ENCODE measurements at regions not wholly inside any gene's neighbourhood (a gene's known extent, or its start where the extent isn't known, plus 50 kb on each side); places are given as distances from the start of the nearest gene placed in this dataset.

DNA sequence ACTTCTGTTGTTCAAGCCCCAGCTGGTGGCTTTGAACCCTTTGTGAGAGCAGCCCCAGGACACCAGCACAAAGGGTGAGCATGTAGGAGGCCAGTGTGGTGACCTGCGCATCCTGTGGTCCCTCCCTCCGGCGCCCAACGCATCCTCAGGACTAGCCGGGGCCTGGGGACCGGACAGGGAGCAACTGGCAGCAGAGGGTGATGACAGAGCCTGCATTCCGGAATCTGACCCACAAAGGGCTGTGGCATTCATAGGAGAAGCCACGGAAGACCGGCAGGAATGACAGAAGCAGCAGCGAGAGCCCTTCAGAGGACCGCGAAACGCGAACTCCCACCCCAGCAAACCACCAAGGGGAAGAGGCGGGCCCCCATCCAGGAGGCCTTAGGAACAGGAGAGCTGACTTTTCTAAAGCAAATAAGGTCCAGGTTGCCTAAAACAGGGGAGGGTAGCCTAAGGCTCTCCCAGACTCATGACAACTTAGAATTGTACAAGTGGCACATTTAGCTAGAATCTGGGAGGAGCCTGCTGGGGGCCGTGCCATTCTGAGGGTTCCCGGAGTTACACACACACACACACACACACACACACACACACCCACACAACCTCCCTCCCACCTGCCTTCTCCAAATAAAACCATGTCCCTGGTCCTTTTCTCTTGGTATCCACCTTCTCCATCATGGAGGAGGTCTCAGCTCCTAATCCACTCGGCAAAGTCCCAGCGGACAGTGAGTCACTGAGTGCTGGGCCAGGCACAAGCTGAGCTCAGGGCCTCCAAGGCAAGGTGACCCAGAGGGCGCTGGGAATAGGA lies 232.7 kb downstream of the CTTN start:
- H3K4me1 Mint-ChIP-seq: no peaks in the 10 kb centered on the region
- H3K4me3 Mint-ChIP-seq: no peak overlapping the region
- H3K27ac Mint-ChIP-seq: no peak overlapping the region
- no peaks in the 10 kb centered on the region for H3K9me3 ChIP-seq (ENCODE audit: control insufficient read depth in 1 of 2, low read length in 2 of 2)
- no peak overlapping the region for H3K4me3 ChIP-seq (ENCODE audit: low read length in 2 of 2)
- no peaks in the 10 kb centered on the region for H3K4me1 ChIP-seq (ENCODE audit: insufficient read depth, low read length)
- no peak for DNase-seq
- H3K36me3 Mint-ChIP-seq: no peaks in the 10 kb centered on the region
- intact Hi-C loops (cut with micrococcal nuclease): no loop called here
- H3K36me3 ChIP-seq (ENCODE audit: insufficient read depth, low read length): no peaks in the 10 kb centered on the region
- H3K27me3 Mint-ChIP-seq: peaks cover 0 to 2% of the 10 kb centered on the region in 2 donors
- peaks cover 0 to 3% (median 0%) of the 10 kb centered on the region in 8 donors for H3K9me3 Mint-ChIP-seq
- POLR2A ChIA-PET (ENCODE audit: partially characterized antibody): no interaction called here
- no peaks in the 10 kb centered on the region for H3K27me3 ChIP-seq (ENCODE audit: insufficient read depth, low read length)
- no peak overlapping the region for H3K27ac ChIP-seq (ENCODE audit: low read depth, low read length)
- CTCF ChIA-PET (ENCODE audit: partially characterized antibody): no interaction called here

DNA sequence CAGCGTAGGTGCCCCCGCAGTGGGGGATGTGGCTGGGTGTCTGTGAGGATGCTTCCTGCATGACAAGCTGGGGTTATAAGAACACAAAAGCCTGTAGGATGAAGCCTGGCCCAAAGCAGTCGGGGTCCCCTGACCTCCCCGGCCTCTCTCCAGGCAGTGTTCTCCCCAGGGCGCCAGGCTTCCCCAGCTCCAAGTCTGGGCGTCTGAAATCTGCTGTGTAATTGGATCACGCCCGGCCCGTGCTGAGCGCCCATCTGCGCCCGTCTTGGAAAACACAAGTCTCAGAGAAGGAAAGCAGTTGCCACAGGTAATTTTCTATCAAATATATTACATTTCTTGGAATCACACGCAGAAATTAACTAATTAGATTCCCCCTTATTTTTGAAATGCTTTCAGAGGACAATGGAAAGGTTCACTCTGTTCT lies 233.3 kb downstream of the CTTN start:
- Histone ChIP-seq H3K9me3 (ENCODE audit: control insufficient read depth in 1 of 2, low read length in 2 of 2) (no peaks in the 10 kb centered on the region), H3K4me1 (ENCODE audit: insufficient read depth, low read length) (no peaks in the 10 kb centered on the region), H3K36me3 (ENCODE audit: insufficient read depth, low read length) (no peaks in the 10 kb centered on the region), H3K4me3 (ENCODE audit: low read length in 2 of 2) (no peak overlapping the region), H3K27me3 (ENCODE audit: insufficient read depth, low read length) (no peaks in the 10 kb centered on the region), H3K27ac (ENCODE audit: low read depth, low read length) (no peak overlapping the region)
- H3K27ac Mint-ChIP-seq: no peak overlapping the region
- CTCF ChIA-PET (ENCODE audit: partially characterized antibody): no interaction called here
- no peaks in the 10 kb centered on the region for H3K27me3 Mint-ChIP-seq
- peaks cover 0 to 3% (median 0%) of the 10 kb centered on the region in 8 donors for H3K9me3 Mint-ChIP-seq
- no peak overlapping the region for H3K4me3 Mint-ChIP-seq
- no peaks in the 10 kb centered on the region for H3K36me3 Mint-ChIP-seq
- intact Hi-C loops (cut with micrococcal nuclease): no loop called here
- DNase-seq: no peak
- no peaks in the 10 kb centered on the region for H3K4me1 Mint-ChIP-seq
- POLR2A ChIA-PET (ENCODE audit: partially characterized antibody): no interaction called here

DNA sequence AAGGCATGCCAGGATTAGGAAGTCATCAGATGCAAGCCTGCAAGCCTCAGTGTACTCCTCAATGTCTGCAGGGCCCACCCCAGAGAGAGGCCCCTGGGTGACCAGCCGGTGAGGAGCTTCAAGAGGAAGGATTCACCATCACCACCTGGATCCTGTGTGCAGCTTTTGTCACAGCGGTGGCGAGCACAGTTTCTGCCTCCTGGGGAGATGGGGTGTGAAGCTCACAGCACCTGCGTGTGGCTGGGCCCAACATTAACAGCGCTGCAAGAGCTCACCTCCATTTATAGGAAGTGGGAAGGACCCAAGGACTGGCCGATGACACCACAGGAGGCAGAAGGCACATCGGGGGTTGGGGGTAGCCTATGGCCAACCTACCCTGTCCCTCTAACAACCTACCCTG lies 235.3 kb downstream of the CTTN start:
- no peak for DNase-seq
- Histone ChIP-seq H3K4me1 (ENCODE audit: insufficient read depth, low read length) (no peaks in the 10 kb centered on the region), H3K36me3 (ENCODE audit: insufficient read depth, low read length) (no peaks in the 10 kb centered on the region), H3K27ac (ENCODE audit: low read depth, low read length) (no peak overlapping the region), H3K9me3 (ENCODE audit: control insufficient read depth in 1 of 2, low read length in 2 of 2) (no peaks in the 10 kb centered on the region), H3K4me3 (ENCODE audit: low read length in 2 of 2) (no peak overlapping the region), H3K27me3 (ENCODE audit: insufficient read depth, low read length) (no peaks in the 10 kb centered on the region)
- ChIA-PET CTCF (ENCODE audit: partially characterized antibody) (no interaction called here), POLR2A (ENCODE audit: partially characterized antibody) (no interaction called here)
- H3K4me3 Mint-ChIP-seq: no peak overlapping the region
- no peaks in the 10 kb centered on the region for H3K27me3 Mint-ChIP-seq
- no peak overlapping the region for H3K27ac Mint-ChIP-seq
- H3K9me3 Mint-ChIP-seq: peaks cover 0 to 3% (median 0%) of the 10 kb centered on the region in 8 donors
- no peaks in the 10 kb centered on the region for H3K4me1 Mint-ChIP-seq
- no peaks in the 10 kb centered on the region for H3K36me3 Mint-ChIP-seq
- intact Hi-C loops (cut with micrococcal nuclease): no loop called here

DNA sequence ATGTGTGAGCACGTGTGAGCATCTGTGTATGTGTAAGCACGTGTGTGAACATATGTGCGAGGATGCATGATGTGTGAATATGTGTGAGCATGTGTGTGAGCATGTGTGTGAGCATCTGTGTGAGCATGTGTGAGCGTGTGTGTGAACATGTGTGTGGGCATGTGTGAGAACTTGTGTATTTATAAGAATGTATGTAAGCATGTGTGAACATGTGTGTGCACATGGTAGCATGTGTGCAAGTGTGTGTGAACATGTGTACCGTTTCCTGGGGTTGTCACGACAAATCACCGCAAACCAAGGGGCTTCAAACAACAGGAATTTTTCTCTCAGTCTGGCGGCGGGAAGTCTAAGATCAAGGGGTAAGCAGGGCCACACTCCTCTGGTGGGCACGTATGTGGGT lies 238.3 kb downstream of the CTTN start:
- H3K27me3 Mint-ChIP-seq: peaks cover 0 to 2% of the 10 kb centered on the region in 2 donors
- H3K27ac Mint-ChIP-seq: no peak overlapping the region
- no peaks in the 10 kb centered on the region for H3K9me3 ChIP-seq (ENCODE audit: control insufficient read depth in 1 of 2, low read length in 2 of 2)
- intact Hi-C loops (cut with micrococcal nuclease): no loop called here
- POLR2A ChIA-PET (ENCODE audit: partially characterized antibody): no interaction called here
- no peaks in the 10 kb centered on the region for H3K4me1 ChIP-seq (ENCODE audit: insufficient read depth, low read length)
- H3K4me3 Mint-ChIP-seq: no peak overlapping the region
- DNase-seq: no peak
- no peaks in the 10 kb centered on the region for H3K9me3 Mint-ChIP-seq
- H3K27ac ChIP-seq (ENCODE audit: low read depth, low read length): no peak overlapping the region
- no peaks in the 10 kb centered on the region for H3K36me3 Mint-ChIP-seq
- H3K4me3 ChIP-seq (ENCODE audit: low read length in 2 of 2): no peak overlapping the region
- CTCF ChIA-PET (ENCODE audit: partially characterized antibody): no interaction called here
- no peaks in the 10 kb centered on the region for H3K36me3 ChIP-seq (ENCODE audit: insufficient read depth, low read length)
- H3K4me1 Mint-ChIP-seq: no peaks in the 10 kb centered on the region
- H3K27me3 ChIP-seq (ENCODE audit: insufficient read depth, low read length): no peaks in the 10 kb centered on the region

DNA sequence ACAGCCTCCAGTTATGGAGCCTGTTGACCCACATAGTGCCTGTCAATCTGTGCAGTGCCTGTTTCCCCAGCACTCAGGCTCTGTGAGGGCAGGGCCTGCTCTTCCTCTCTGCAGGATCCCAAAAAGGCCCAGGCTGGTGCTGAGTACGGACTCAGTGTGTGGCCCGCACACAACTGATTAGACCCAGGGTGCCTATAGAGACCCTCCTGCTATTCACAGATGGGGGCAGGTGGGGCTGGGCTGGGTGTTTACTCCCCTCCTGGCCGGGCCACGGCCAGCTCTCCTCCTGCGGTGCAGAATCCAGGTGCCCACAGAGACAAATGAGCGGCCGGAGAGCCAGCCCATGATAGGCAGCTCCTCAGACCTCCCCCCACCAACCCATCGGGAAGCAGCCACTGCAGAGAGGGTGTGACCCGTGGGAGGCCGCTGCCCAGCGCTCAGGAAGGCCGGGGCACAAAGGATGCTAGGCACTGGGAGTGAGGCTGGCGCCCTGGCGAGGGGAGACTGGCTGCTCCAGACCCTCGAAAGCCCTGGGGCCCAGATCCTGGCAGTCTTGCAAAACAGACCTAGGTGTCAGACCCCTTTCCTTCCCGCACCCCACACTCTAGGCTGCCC lies 239.0 kb downstream of the CTTN start:
- no peak overlapping the region for H3K4me3 ChIP-seq (ENCODE audit: low read length in 2 of 2)
- no peaks in the 10 kb centered on the region for H3K9me3 ChIP-seq (ENCODE audit: control insufficient read depth in 1 of 2, low read length in 2 of 2)
- no peaks in the 10 kb centered on the region for H3K27me3 ChIP-seq (ENCODE audit: insufficient read depth, low read length)
- Mint-ChIP-seq H3K27me3 (peaks cover 0 to 2% of the 10 kb centered on the region in 2 donors), H3K9me3 (no peaks in the 10 kb centered on the region), H3K4me3 (no peak overlapping the region), H3K36me3 (no peaks in the 10 kb centered on the region), H3K4me1 (no peaks in the 10 kb centered on the region), H3K27ac (no peak overlapping the region)
- H3K27ac ChIP-seq (ENCODE audit: low read depth, low read length): no peak overlapping the region
- no peak for DNase-seq
- no peaks in the 10 kb centered on the region for H3K36me3 ChIP-seq (ENCODE audit: insufficient read depth, low read length)
- ChIA-PET CTCF (ENCODE audit: partially characterized antibody) (no interaction called here), POLR2A (ENCODE audit: partially characterized antibody) (no interaction called here)
- intact Hi-C loops (cut with micrococcal nuclease): no loop called here
- no peaks in the 10 kb centered on the region for H3K4me1 ChIP-seq (ENCODE audit: insufficient read depth, low read length)

DNA sequence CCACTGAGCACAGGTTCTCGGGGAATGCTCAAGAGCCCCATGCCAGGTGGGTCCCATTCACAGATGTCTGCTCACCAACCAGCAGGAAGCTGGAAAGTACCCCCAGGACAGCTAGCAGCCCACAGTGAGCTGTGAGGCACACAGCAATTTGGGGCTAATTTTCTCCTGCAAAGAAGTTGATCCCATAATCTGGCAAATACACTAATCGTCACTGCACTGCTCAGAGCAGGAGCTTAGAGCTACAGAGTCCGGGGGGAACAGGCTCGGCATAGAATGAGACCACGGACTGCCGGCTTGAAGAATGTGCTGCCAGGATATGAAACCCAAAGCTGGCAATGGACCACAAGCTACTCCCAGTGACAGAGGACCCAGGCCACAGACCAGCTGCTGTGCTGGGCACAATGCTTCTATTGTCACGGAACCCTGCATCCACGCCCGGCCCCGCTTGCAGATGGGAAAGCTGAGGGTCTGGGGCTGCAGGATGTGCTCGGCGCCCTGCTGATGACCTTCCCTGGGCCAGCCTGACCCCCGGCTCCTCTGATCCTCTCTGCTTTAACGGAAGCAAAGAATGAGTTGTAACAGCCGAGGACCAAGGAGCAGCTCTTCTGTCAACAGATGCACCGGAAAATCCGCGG lies 239.7 kb downstream of the CTTN start:
- H3K27me3 ChIP-seq (ENCODE audit: insufficient read depth, low read length): no peaks in the 10 kb centered on the region

DNA sequence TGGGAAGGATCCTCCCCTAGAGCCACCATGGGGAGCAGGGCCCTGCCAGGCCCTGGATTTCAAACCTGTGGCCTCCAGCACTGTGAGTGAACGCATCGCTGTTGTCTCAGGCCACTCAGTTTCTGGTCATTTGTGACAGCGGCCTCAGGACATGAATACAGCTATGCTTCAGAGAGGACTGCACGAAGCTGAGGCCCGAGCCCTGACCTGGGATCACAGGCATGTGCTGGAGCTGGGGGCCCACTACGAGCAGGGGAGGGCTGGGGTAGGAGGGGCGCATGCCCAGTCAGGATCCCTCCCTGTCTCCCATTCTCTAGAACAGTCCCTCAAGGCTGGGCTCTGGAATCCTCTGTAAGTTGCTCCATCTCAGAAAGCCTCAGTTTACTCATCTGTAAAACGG lies 242.1 kb downstream of the CTTN start:
- intact Hi-C loops (cut with micrococcal nuclease): no loop called here
- Histone ChIP-seq H3K4me3 (ENCODE audit: low read length in 2 of 2) (no peak overlapping the region), H3K36me3 (ENCODE audit: insufficient read depth, low read length) (no peaks in the 10 kb centered on the region), H3K4me1 (ENCODE audit: insufficient read depth, low read length) (no peaks in the 10 kb centered on the region), H3K9me3 (ENCODE audit: control insufficient read depth in 1 of 2, low read length in 2 of 2) (no peaks in the 10 kb centered on the region), H3K27me3 (ENCODE audit: insufficient read depth, low read length) (no peaks in the 10 kb centered on the region), H3K27ac (ENCODE audit: low read depth, low read length) (no peak overlapping the region)
- DNase-seq: no peak
- H3K4me3 Mint-ChIP-seq: no peak overlapping the region
- POLR2A ChIA-PET (ENCODE audit: partially characterized antibody): no interaction called here
- H3K9me3 Mint-ChIP-seq: no peaks in the 10 kb centered on the region
- CTCF ChIA-PET (ENCODE audit: partially characterized antibody): no interaction called here
- no peak overlapping the region for H3K27ac Mint-ChIP-seq
- H3K4me1 Mint-ChIP-seq: no peaks in the 10 kb centered on the region
- H3K36me3 Mint-ChIP-seq: no peaks in the 10 kb centered on the region
- peaks cover 7 to 8% of the 10 kb centered on the region in 2 donors for H3K27me3 Mint-ChIP-seq

More for the DNA sequence above, 239.7 kb downstream of the CTTN start:
- intact Hi-C loops (cut with micrococcal nuclease): no loop called here
- CTCF ChIA-PET (ENCODE audit: partially characterized antibody): no interaction called here
- Histone ChIP-seq H3K36me3 (ENCODE audit: insufficient read depth, low read length) (no peaks in the 10 kb centered on the region), H3K4me3 (ENCODE audit: low read length in 2 of 2) (no peak overlapping the region), H3K27ac (ENCODE audit: low read depth, low read length) (no peak overlapping the region), H3K4me1 (ENCODE audit: insufficient read depth, low read length) (no peaks in the 10 kb centered on the region), H3K9me3 (ENCODE audit: control insufficient read depth in 1 of 2, low read length in 2 of 2) (no peaks in the 10 kb centered on the region)
- no peaks in the 10 kb centered on the region for H3K36me3 Mint-ChIP-seq
- DNase-seq: no peak
- POLR2A ChIA-PET (ENCODE audit: partially characterized antibody): no interaction called here
- H3K9me3 Mint-ChIP-seq: no peaks in the 10 kb centered on the region
- H3K27ac Mint-ChIP-seq: no peak overlapping the region
- H3K4me1 Mint-ChIP-seq: no peaks in the 10 kb centered on the region
- H3K27me3 Mint-ChIP-seq: peaks cover 0 to 2% of the 10 kb centered on the region in 2 donors
- H3K4me3 Mint-ChIP-seq: no peak overlapping the region

Data from CD4-positive, alpha-beta memory T cell (primary cell).